Myocyte (in vitro differentiated cells): ENCODE measurements at regions not wholly inside any gene's neighbourhood (a gene's known extent, or its start where the extent isn't known, plus 50 kb on each side); places are given as distances from the start of the nearest gene placed in this dataset.

Experiments
- DNase-seq: peaks from one replicate; pipeline ENCODE4 v3.0.0-alpha.2; 2012; ENCODE audit warnings: low read depth

DNA sequence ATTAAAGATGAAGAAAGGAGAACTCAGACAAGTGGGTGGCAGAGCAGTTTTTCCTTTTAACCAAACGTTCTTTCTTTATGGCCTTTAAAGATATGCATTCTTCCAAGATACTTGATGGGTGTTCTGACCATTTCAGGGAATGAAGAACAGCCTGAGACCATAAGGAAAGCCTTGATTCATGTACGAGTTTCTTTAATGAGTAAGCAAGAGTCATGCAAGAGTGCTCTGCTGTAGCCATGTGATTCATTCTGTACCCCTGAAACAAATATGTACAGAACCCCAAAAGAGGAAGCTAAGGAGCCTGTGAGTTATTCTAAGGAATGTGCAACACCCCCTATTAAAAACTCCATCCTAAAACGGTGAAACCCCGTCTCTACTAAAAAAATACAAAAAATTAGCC lies 372.8 kb downstream of the MTX2 start:
- no peak for DNase-seq

DNA sequence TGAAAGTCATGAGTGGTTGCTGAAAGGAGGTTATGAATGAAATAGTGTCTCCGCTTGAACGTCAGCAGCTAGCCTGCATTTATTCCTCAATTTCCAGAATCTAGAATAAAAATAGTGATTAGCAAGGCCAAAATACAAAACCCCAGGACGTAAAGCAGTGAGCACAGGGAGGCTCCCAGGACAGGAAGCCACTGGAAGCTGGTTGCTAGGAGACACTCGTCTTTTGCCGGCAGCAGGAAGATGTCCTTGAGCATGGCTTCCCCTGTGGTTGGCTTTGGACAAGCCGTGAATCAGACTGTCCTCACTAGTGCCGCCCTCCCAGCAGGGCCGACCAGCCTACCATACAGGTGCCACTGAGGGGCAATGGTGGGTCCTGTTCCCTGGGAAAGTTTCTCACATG lies 374.4 kb downstream of the MTX2 start:
- peak; percentile 14 for DNase-seq

- DNase-seq = no peak
These were observed 376.3 kb downstream of the MTX2 start for GRCh38 chr2:176645494-176645893.

DNA sequence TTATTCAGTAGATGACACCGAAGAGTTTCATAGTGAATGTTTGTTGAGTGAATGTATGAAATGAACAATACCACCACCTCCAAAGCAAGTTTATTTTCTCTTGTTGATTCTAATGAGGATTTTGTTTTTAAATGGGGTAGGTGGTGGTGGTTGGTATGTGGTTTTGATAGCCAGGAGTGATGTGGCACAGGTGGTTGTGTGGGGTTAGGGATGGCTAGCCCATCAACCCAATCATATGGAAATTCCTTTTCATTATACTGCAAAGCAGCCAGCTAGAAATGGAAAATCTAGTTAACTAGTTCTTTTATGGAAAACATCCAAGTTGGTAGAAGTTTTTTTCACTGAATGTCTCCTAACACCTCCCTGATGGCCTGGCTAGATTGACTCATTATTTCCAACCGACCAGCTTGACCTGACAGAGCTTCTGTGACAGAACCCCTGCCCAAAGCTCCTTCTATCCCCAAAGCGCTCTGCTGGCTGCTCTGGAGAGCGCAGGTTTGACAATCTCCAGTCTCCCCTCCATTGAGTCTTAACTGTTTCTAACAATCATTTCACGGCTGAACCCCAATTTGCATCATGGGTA lies 376.9 kb downstream of the MTX2 start:
- no peak for DNase-seq

DNA sequence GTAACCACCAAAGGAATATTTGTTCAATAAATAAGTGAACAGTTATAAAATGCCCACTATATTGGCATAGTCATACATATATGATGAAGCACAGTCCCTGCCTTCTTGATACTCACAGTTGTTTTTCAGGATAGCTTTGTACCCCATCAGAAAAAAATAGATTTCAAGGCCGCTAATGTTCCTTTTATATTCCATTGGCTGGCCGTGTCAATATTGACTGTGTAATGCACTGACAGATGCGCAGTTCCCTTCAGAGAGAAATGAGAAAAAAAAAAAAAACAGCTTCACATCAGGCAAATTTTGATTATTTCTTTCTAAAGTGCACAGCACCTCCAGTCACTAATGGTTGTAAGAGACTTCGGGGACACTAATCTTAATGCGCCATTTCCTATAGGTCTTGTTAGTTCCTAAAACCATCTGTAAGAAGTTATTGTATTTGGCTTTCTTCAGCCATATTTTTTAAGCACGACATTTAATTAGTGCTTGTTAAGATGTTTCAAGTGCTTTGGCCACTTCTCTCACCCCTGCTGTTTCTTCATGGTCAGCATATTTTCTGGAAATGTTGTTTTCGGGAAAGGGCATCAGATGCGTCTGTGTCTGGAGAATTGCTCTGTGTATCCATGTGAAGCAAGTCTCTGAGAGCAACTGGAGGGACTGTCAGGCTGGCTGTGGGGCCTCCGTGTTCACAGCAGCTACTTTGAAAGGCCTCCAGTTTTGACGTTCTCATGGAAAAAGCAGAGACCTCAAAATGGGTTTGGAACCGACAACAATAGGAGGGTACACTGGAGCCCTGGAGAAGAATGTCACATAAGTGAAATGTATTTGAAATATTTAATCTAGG lies 378.3 kb downstream of the MTX2 start:
- no peak for DNase-seq

- no peak for DNase-seq
These were observed 379.6 kb downstream of the MTX2 start for GRCh38 chr2:176648700-176649297.

DNA sequence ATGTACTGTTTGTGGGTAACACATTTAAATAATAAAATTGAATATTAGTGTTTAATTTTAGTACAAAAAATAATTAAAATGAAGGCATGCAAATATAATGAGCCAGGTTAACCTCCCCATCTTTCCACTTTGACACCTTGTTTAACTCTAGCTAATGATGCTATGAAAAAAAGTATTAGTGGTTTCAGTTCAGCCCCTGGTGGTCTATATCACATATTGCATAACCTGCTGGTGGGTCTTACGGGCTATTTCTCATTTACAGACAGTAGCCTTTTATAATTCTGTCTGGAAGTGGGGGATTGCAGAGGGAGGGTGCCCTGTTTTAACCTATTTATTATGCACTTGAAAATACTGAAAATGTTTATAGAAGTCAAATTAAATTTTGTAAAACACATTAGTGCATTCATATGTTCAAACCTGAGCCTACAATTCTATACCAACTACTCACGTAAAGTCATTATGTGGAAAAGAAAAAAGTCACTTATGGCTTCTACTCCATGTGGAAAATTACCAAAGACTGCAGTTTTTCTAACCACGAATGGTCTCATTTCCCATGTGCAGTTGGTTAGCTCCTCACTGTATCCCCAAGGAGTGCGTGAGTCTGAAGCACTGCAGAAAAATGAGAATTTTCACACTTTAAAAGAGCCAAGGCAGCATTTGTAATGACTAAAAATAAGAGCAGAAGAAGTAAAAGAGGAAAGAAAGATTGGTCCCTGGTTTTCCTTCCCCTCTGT lies 381.0 kb downstream of the MTX2 start:
- DNase-seq = no peak

DNA sequence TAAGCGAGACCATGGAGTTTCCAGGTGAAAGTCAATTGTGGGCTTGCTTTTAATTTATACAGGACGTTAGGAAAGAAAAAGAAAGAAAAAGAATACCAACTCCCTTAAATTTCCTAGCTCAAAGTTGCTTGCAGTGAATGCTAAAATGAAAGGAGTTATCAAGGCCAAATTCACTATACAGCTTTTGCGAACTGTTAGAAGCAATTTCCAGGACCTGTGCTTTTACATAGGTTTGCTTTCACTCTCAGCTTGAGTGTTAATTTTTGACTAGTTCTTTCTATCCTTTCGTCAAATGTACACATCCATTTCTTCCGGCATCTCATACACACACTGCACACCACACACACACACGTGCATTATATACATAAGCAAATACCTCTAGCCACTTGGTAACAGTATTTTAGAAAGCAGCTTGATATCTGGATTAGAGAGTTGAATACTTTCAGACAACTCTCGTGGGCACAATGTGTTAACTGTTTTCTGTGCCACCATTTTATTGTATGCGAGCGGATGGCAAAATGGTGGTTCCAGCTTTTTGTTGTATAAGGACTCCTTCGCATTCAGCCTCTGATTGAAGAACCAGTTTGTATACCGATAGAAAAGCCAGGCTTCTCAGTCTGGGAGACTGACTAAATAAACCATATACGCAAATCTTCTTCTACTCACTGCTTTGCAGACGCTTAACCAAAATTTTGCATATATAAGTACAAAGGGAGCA lies 381.8 kb downstream of the MTX2 start:
- no peak for DNase-seq

GRCh38 chr2:176652300-176653182 lies 383.3 kb downstream of the MTX2 start:
- peak; percentile 67 for DNase-seq

GRCh38 chr2:176653479-176654443 lies 384.5 kb downstream of the MTX2 start:
- peak; percentile 83 for DNase-seq

GRCh38 chr2:176656038-176656775 lies 387.0 kb downstream of the MTX2 start:
- no peak for DNase-seq

GRCh38 chr2:176656776-176657140 lies 387.5 kb downstream of the MTX2 start:
- DNase-seq = no peak

- DNase-seq = no peak
These were observed 388.2 kb downstream of the MTX2 start for GRCh38 chr2:176657393-176657792.

- no peak for DNase-seq
These were observed 389.5 kb downstream of the MTX2 start for GRCh38 chr2:176658708-176659107.

DNA sequence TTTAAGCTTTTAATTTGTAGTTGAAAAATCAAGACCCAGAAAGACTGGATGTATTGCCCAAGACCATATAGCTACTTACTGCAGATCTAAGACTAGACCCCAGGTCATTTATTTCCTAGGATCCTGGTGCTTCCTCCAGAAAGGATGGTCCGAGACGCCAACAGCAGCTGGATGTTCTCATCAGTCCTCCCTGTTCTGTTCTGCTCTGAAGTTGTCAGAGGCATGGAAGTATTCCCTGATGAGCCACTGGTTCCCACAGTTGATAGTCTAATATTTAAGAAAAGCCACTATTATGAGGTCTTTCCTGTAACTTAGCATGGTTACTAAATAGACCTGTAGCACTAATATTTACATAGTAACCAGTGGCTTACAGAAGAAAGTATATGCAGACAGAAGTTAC lies 393.5 kb downstream of the MTX2 start:
- DNase-seq = no peak

- DNase-seq = no peak
These were observed 395.2 kb downstream of the MTX2 start for GRCh38 chr2:176664478-176664877.

DNA sequence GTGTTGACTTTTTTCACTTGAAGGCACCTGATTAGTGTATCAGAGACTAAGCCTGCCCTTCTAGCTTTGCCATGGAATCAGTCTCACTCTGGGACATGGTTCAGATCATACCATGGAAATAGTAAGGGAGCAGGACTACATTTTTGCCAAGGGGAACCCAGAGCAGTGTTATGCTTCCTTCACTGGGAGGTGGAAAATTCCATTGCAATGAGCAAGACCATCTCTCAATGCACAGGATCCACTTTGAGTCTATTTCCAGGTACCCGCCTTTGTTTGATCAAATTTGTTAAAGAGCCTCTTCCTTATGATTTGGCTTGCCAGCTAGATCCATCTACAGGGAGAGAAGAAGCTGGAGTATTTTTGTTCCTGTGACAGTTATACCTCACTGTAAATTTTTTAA lies 395.8 kb downstream of the MTX2 start:
- DNase-seq = no peak

DNA sequence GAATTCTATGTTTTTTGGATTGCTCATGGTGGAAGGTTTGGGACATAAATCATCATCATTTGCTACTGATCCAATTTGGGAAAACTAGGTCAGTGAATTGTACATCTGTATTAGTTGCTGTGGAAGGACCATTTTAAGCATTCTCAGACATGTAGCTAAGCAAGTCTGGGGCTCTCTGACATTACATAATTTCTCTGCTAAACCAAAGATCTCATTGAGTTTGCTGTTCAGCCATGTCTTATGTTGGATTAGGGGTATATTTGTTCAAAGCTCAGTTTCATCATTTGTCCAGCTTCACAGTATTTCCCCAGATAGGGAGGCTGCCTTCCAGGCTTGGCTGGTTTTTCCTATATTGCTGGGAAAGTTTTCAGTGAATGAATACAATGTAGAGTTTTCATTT lies 399.7 kb downstream of the MTX2 start:
- DNase-seq = no peak
